ENCODE measurements at regions not wholly inside any gene's neighbourhood (a gene's known extent, or its start where the extent isn't known, plus 50 kb on each side); places are given as distances from the start of the nearest gene placed in this dataset.
"Not testable (repeated sequence)": the region's sequence is repeated elsewhere in the genome, so short reads cannot be mapped to it uniquely, and the experiment has no call there.

DNA sequence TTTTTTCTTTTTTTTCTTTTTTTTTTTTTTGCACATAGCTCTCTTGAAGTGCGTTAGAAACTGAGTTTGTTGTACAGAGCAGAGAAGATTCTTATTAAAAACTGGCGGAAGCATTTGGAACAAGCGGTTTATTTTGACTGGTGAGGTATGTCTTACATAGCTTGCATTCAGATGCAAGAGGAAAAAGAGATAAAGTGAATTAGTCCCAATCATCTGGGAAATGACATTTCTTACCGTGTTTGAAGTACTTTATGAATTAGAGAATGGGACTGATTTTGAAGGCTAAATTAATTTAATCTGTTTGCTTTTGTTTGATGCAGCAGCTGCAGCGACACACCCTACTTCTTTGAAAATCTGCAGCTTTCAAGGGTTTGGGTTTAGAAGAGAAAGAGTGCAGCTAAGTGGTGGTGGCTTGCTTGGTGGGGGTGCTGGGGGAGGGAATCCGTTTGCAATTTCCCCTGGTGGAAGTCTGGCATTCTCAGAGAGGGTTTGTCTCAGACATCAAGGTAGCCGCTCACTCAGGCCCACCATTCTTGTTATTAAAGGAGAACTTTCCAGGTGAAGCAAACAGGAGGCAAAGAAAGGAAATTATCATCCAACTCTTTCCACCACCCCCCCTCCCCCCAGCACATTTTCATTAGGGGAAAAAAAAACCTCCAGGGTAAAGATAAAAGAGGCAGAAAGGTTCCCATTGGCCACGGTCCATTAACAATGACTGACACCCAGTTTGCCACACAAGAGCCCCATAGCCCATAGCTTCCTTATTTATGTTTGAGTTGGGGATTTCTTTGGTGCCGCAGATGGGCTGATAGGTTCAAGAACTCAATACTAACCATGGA, 231.7 kb downstream of the SKIDA1 start:
- no peak for DNase-seq (ENCODE audit: low read depth in 2 of 3, low spot score in 2 of 3)

DNA sequence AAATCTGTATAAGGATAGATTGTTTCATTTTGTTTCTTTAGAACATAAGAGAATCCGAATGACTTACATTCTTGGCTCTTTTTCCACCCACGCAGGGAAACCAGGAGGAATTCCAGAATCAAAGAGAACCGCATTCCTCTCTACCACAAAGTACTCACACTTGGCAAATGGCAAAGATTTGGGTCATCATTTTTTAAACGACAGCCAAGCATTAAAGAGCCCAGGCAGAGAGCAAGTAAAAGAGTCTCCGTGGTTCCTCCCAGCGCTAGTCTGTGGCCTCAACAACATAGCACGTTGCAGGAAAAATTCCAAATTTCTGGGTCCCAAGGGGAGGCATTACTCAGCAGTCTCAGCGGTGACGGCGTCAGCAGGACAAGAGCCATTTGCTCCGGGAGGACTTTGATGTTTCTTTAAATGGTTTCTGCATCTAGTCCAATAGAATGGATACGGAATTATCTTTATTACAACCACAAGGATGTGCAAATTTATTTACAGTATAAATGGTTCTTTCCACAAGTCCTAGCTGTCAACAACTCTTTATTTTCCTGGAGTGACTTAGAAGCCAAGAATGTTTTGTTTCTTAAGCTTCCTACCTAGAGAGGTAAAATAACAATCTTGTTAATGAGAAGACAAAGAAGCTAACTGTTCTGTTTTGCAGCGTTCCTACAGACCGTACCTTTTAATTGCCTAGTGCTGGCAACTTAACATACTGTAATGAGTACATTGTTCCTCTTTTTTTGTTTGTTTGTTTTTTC, 232.5 kb downstream of the SKIDA1 start:
- no peak for DNase-seq (ENCODE audit: low read depth in 2 of 3, low spot score in 2 of 3)

DNA sequence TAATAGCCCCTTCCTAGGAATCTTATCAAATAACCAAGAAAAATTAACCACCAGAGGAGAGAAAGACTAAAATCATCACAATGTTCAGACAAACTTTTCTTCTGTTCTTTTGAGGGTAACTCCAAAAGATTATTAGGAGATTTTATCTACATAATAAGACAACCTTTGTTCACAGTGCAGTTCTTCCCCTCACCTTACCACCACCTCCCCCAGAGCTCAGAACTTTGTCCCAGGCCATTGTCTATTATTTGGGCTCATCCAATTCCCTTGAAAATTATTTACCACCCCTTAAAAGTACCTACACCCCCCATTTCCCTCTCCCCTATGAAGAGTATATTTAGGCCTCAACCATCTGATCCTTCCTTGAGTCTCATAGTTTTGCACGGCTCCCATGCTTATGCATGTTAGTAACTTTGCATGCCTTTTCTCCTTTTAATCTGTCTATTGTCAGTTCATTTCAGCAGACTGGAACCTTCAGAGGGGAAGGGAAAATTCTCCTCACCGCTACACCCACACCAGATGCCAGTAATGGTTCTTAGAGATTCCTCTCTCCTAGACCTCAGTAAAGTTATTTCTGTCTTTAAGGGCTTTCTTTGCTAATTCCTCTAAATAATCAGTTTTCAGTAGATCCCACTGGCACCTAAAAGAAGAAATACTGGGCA, 234.9 kb downstream of the SKIDA1 start:
- DNase-seq (ENCODE audit: low read depth in 2 of 3, low spot score in 2 of 3) = no peak

DNA sequence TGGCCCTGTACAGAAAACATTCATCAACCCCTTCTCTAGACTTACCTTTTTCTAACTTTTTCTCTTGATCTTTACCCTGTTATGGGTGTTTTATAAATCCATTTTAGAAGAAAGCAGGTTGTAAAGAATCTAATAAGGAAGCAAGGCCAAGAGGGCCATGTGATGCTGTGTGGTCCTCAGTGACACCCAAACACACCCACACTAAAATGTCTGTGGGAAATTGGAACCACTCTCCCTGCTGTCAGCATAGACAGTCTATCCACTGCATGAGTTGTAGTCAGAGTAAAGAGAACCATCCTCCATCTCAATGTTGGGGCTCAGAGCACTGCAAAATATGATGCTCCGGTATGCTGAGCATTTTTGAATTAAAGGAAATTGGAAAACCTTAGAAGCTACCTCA, 235.5 kb downstream of the SKIDA1 start:
- no peak for DNase-seq (ENCODE audit: low read depth in 2 of 3, low spot score in 2 of 3)

DNA sequence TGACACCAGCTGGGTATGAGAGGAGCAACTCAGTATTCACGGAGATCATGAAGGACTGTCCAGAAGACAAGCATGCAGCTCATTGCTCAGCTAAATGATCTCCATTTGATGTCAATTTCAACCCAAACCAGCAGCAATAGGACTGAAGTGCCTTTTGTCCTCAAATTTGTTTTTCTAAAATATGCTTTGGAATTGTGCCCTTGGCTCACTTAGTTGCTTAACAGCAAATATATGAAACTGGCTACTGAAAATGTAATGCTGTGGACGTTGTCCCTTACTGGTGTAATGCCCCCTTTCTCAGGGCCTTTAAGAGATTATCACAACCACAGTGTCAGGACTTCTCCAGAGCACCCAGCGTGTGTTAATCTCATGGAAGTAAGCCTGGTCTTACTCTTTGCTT, 236.2 kb downstream of the SKIDA1 start:
- DNase-seq (ENCODE audit: low read depth in 2 of 3, low spot score in 2 of 3) = no peak

DNA sequence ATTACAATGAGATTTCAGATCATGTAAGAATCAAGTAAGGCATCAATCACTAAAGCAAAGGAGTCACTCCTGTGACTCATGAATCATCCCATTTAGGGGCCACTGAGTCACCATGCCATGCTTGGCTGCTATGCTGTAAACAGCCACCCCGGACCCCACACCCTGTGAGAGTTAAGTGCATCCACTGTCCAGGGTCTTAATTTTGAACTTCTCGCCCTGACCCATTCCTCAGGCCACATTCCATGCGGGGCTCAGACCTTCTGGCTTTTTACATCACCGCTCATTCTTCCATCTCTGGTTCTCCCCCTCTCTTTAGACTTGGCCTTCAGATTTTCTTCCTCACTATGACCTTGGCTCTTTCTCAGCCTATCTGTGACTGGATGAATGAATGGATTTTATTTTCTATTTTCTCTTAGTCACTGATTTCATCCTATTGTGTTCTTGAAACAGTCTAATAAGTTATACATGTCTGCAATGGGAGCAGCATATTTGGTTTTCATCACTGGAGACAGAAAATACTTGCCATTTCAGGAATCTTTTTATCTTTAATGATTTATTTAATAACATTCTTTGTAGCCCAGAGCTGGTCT, 239.6 kb downstream of the SKIDA1 start:
- DNase-seq (ENCODE audit: low read depth in 2 of 3, low spot score in 2 of 3) = no peak

DNA sequence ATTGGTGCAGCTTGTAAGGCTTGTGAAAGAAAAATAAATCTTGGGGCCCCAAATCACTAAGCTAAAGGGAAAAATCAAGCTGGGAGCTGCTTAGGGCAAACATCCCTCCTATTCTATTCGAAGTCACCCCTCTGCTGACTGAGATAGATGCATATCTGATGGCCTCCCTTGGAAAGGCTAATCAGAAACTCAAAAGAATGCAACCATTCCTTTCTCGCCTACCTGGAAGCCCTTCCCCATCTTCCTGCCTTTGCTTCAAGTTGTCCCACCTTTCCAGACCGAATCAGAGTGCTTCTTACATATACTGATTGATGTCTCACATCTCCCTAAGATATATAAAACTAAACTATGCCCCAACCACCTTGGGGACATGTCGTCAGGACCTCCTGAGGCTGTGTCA, 240.3 kb downstream of the SKIDA1 start:
- DNase-seq (ENCODE audit: low read depth in 2 of 3, low spot score in 2 of 3) = no peak

DNA sequence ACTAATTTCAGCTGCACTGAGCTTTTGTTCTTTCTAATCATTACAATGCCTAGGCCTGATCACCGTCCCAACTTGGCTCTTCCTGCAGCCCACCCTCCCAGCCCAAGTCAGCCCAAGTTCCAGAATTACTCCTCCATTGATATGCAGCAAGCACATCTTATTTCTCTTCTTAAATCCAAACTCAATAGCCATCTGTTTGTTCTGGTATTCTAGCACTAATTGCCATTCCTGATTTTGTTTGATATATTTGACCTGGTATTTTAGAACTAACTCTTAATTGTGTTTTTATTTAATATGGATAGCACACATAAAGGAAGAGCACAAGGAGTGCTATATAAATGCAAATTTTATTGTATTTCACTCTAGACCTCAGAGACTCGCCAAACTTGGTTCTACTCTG, 241.2 kb downstream of the SKIDA1 start:
- no peak for DNase-seq (ENCODE audit: low read depth in 2 of 3, low spot score in 2 of 3)

DNA sequence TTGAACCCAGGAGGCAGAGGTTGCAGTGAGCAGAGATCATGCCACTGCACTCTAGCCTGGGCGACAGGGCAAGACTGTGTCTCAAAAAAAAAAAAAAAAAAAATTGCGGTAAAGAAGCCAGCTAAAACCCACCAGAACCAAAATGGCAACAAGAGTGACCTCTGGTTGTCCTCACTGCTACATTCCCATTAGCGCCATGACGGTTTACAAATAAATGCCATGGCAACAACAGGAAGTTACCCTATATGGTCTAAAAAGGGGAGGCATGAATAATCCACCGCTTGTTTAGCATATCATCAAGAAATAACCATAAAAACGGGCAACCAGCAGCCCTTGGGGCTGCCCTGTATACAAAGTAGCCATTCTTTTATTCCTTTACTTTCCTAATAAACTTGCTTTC, 242.4 kb downstream of the SKIDA1 start:
- not testable (repeated sequence) for DNase-seq (ENCODE audit: low read depth in 2 of 3, low spot score in 2 of 3)

DNA sequence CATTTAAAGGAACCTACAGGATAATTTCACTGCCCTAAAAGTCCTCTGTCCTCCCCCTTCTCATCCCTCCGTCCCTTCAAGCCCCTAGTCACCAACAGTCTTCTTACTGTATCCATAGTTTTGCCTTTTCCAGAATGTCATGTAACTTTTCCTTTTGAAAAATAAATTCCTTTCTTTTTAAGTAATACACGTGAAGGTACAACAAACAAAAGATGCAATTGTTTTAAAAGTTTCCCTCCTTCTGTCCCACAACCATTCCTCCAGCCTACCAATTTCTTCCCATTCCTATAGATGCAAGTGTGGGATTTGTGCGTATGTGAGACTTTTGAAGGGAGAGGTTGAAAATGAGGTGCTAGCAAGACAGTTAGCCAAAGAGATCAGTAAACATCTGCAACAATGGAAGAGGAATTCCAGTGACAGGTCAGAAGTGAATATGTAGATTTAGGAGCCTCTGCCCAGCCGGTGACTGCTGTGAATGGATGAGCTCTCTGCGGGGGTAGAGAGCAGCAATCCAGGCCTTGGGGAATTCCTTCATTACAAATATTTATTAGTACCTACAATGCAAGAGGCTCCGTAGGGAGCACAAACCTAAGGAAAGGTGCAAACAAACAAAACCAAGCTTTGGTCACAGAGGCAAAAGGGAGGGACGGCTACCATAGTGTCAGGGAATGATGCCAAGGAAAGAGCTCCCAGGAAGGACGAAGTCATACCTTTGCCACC, 243.6 kb downstream of the SKIDA1 start:
- DNase-seq (ENCODE audit: low read depth in 2 of 3, low spot score in 2 of 3) = no peak

DNA sequence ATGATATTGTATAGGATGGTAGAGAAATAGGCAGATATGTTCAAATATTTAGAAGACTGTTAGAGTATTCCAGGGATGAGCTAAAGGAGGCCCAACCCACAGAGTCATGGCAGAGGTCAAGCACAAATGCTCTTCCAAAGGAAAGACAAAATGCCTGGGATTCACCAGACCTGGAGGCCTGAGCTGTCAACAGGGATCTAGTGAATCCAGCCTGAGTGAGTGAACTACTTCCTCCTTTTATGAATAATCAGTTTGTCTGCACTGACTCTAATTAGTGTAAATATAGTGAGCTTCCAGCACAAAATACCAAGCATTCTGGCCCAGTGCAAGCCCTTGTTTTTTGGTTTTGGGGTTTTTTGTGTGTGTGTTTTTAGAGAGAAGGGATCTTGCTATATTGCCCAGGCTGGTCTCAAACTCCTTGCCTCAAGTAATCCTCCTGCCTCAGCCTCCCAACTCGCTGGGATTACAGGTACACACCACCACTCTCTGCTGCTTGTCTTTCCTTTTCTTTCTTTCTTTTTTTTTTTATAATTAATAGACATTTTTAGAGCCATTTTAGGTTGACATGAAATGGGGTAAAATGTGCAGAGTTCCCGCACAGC, 244.4 kb downstream of the SKIDA1 start:
- DNase-seq (ENCODE audit: low read depth in 2 of 3, low spot score in 2 of 3) = no peak

DNA sequence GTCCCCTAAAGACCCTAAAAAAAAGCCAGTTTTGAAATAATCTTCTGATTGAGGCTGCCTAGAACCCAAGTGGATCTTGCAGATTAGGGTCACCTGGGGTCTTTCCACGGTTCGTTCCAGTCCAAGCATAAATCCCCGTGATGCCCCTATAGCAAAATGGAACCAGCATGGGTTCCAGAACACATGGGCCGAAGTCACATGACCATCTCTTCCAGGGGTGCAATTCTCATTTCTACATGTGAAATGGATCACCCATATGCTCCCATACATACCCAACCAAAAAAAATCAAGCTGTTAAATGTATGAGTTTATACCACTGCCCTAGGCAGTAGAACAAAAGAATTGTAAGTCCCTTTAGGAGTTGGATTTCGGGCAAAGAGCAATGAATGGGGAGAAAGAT, 245.4 kb downstream of the SKIDA1 start:
- no peak for DNase-seq (ENCODE audit: low read depth in 2 of 3, low spot score in 2 of 3)

DNA sequence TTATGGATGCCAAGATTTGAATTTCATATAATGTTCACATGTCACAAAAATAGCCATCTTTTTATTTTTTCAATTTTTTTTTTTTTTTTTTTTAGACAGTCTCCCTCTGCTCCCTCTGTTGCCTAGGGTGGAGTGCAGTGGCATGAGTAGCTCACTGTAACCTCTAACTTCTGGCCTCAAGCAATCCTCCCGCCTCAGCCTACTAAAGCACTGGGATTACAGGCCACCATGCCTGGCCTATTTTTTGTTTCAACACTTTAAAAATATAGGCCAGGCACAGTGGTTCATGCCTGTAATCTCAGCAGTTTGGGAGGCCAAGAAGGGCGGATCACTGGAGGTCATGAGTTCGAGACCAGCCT, 246.3 kb downstream of the SKIDA1 start:
- no peak for DNase-seq (ENCODE audit: low read depth in 2 of 3, low spot score in 2 of 3)

DNA sequence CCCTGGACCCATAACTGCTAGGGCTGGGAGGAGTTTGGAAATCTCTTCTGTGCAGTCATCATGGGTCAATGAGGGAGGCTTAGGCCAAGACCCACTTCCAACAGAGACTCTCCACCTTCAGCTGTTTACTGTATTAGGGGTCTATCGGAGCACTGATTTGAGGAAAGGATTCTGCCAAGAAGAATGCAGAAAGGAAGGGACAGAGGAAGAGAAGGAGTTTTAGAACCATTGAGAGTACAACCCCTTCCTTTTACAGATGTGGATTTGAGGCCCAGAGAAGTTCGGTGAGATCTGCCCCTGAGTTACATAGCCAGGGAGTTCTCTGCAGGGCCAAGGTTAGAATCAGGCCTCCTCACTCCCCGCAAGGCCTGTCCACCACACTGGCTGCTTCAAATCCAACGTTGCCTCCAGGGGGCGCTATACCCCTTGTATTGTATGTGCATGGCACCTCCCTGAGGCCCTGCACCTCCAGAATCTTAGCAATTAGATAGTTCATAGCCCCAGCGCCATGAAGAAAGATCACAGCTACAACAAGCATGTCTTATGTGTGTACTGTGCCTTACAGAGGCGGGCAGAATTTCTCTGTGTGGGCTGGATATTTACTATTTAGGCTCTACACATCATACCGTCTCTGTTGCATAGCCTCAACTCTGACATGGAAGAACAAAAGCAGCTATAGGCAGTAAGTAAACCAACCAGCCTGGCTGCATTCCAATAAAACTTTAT, 246.8 kb downstream of the SKIDA1 start:
- DNase-seq (ENCODE audit: low read depth in 2 of 3, low spot score in 2 of 3) = peak; percentile 19 to 87 (median 47)

DNA sequence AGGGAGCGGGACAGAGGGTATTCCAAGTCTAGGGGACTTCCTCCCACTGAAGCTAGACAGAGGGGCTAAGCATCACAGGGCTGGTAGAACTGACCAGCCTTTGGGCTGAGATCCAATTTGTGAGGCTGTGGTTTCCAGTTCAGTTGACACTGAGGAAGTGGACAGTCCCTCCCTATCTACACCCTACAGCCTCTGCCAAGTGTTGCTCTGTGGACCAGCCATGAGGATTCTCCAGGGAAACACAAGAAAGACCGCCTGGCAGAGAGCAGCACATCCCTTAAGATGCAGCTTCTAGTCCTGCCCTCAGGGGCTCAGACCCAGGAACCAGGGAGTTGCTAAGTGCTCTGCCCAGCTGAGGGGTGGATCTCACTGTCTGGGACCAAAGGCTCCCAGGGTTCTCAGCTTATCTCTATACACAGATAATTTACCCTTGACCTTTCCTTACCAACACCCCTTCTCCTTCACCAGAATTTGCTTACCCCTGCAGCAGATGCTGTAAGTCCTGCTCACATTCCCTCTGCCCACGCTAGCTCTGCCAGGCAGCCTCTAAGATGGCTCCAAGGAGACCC, 252.0 kb downstream of the SKIDA1 start:
- no peak for DNase-seq (ENCODE audit: low read depth in 2 of 3, low spot score in 2 of 3)

DNA sequence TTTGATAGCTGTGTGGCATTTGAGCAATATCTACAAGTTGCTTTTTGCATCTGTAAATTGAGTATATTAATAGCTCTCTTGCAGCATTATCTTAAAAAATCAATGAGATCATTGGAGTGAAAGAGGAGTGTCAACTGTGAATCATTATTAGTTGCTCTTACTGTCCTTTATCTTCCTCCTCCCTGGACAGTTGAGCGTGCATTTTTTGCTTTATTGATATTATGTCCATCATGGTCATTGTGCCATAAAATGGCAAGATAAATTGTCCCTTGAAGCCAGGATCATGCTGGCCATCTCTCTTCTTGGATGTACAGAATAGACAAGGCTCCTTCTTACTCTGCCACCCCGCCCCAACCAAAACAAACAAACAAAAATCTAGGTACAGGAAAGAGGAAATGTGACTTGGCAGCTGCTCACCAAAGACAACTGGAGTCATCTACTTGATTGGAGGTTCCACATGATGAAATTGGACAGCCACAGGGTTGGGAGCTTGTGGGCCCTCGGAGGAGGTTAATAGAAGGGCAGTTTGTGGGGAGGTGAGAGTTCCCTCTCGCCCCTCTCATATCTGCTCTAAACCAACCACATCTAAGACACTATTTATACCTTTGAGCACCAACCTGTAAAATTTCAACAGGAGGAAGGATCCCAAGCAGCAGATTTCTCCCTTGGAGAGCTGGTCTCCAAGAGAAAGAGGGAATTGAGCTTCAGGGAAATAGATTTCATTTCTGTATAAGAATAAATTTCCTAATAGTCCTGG, 252.7 kb downstream of the SKIDA1 start:
- DNase-seq (ENCODE audit: low read depth in 2 of 3, low spot score in 2 of 3) = no peak

DNA sequence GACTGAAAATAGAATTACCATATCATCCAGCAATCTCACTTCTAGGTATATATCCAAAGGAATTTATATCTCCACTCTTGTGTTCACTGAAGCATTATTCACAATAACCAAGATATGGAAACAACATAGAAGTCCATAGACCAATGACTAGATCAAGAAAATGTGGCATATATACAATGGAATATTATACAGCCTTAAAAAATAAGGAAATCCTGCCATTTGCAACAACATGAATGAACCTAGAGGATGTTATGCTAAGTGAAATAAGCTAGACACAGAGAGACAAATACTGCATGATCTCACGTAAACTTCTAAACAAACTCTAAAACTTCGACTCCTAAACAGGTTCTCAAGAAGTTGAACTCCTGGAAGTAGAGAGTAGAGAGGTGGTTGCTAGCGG, 254.5 kb downstream of the SKIDA1 start:
- DNase-seq (ENCODE audit: low read depth in 2 of 3, low spot score in 2 of 3) = no peak

DNA sequence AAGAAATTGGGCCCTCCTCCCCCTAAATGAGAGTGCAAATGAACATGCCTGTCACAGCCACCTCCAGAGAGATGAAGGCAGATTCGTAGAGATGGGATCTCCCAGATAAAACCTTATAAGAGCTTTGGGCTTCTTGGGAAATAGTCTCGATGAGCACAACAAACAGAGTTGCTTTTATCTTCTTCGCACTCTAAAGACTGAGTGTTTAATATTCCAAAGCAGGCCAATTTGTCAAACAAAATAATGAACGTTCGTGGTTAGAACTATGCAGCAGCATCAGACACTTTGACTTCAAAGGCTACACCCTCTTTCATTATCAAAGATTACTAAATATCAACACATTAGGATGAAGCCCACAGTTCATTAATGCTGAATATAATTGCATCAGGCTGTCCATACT, 256.2 kb downstream of the SKIDA1 start:
- no peak for DNase-seq (ENCODE audit: low read depth in 2 of 3, low spot score in 2 of 3)

DNA sequence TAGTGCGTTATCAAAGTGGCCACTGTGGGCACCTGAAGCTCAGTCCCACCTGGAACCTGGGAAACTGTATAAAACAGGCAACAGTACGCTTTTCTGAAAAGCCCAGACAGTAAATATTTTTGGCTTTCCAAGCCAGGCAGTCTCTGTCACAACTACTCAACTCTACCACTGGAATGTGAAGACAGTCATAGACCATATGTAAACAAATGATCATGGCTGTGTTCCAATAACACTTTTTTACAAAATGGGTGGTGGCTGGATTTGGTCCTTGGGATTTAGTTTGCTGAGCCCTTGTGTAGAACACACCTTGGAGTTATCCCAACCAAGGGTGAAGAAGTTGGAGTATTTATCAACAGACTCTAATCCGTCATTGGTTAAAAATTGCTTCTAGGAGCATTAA, 259.9 kb downstream of the SKIDA1 start:
- DNase-seq (ENCODE audit: low read depth in 2 of 3, low spot score in 2 of 3) = no peak
